KMS-11 (cell line): ENCODE measurements at regions not wholly inside any gene's neighbourhood (a gene's known extent, or its start where the extent isn't known, plus 50 kb on each side); places are given as distances from the start of the nearest gene placed in this dataset.

Experiments
- H2AFZ ChIP-seq: fragments of 200-600 bp; sonication (generic); 2 replicates; pipeline ENCODE4 v1.6.1; 2016; ENCODE audit warnings: antibody characterized with exemption, mixed run types, low read depth
- H3K27ac ChIP-seq: fragments of 200-600 bp; sonication (generic); 2 replicates; pipeline ENCODE4 v1.6.1; 2016; ENCODE audit warnings: mild to moderate bottlenecking, mixed run types
- H3K27me3 ChIP-seq: fragments of 200-600 bp; sonication (generic); 2 replicates; pipeline ENCODE4 v1.6.1; 2017; ENCODE audit warnings: mild to moderate bottlenecking, low read depth, mixed run types, moderate library complexity; ENCODE audit not compliant: insufficient read depth
- H3K36me3 ChIP-seq: fragments of 200-600 bp; sonication (generic); 2 replicates; pipeline ENCODE4 v1.6.1; 2017; ENCODE audit warnings: mild to moderate bottlenecking, mixed run types; ENCODE audit not compliant: insufficient read depth
- H3K4me1 ChIP-seq: fragments of 200-600 bp; sonication (generic); 2 replicates; pipeline ENCODE4 v1.6.1; 2016; ENCODE audit warnings: mild to moderate bottlenecking, low read depth, mixed run types; ENCODE audit not compliant: poor library complexity, severe bottlenecking
- H3K4me2 ChIP-seq: fragments of 200-600 bp; sonication (generic); 2 replicates; pipeline ENCODE4 v1.7.0; 2016; ENCODE audit warnings: mild to moderate bottlenecking, mixed run types
- H3K4me3 ChIP-seq: fragments of 200-600 bp; sonication (generic); IDR thresholded peaks from 2 replicates; pipeline ENCODE4 v1.6.1; 2017; ENCODE audit warnings: low read depth, low read length, mixed read lengths; ENCODE audit not compliant: insufficient read depth
- H3K79me2 ChIP-seq: fragments of 200-600 bp; sonication (generic); 2 replicates; pipeline ENCODE4 v1.6.1; 2016; ENCODE audit warnings: low read depth, mixed run types; ENCODE audit not compliant: insufficient read depth
- H3K9ac ChIP-seq: fragments of 200-600 bp; sonication (generic); 2 replicates; pipeline ENCODE4 v1.6.1; 2016; ENCODE audit warnings: mild to moderate bottlenecking, mixed run types
- H4K20me1 ChIP-seq: fragments of 200-600 bp; sonication (generic); 2 replicates; pipeline ENCODE4 v1.6.1; 2016; ENCODE audit warnings: mild to moderate bottlenecking, mixed run types; ENCODE audit not compliant: insufficient read depth
- TF ChIP-seq, protein P1 (sequence below): fragments of 200-600 bp; sonication (generic); conservative IDR thresholded peaks from 2 replicates; pipeline ENCODE4 v1.6.1; 2017; ENCODE audit warnings: low read depth, mild to moderate bottlenecking, antibody characterized with exemption, low read length, moderate library complexity, mixed read lengths

- TF ChIP-seq, protein P1, sequence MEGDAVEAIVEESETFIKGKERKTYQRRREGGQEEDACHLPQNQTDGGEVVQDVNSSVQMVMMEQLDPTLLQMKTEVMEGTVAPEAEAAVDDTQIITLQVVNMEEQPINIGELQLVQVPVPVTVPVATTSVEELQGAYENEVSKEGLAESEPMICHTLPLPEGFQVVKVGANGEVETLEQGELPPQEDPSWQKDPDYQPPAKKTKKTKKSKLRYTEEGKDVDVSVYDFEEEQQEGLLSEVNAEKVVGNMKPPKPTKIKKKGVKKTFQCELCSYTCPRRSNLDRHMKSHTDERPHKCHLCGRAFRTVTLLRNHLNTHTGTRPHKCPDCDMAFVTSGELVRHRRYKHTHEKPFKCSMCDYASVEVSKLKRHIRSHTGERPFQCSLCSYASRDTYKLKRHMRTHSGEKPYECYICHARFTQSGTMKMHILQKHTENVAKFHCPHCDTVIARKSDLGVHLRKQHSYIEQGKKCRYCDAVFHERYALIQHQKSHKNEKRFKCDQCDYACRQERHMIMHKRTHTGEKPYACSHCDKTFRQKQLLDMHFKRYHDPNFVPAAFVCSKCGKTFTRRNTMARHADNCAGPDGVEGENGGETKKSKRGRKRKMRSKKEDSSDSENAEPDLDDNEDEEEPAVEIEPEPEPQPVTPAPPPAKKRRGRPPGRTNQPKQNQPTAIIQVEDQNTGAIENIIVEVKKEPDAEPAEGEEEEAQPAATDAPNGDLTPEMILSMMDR = no peak
- Histone ChIP-seq H3K79me2 (no peaks in the 10 kb centered on the region), H3K36me3 (no peaks in the 10 kb centered on the region; the same call in 1 of the 2 replicates), H3K4me1 (no peaks in the 10 kb centered on the region), H3K9ac (no peak overlapping the region), H3K4me2 (no peak overlapping the region), H3K27me3 (no peaks in the 10 kb centered on the region), H4K20me1 (no peaks in the 10 kb centered on the region), H3K27ac (no peak overlapping the region), H3K4me3 (no peak overlapping the region), H2AFZ (no peak overlapping the region)
Measured at GRCh38 chr5:62132276-62132675, 173.7 kb upstream of the KIF2A start.

DNA sequence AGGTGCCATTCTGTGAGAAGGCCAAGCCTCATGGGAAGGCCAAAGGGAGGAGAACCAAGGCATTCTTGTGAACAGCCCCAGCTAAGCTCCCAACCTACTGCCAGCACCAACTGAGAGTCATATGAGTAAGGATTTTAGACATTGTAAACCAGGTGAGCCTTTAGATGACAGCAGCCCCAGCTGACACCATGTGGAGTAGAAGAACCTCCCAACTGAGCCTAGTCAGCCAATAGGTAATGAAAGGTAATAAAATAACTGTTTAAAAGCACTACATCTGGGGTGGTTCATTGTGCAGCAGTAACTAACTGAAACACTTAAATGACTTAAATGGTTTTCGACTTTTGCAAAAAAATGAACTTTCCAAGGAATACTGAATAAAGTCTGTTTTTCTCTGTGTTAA, 172.6 kb upstream of the KIF2A start:
- TF ChIP-seq, protein P1 = no peak
- Histone ChIP-seq H4K20me1 (no peaks in the 10 kb centered on the region), H3K27me3 (no peaks in the 10 kb centered on the region), H3K4me3 (no peak overlapping the region), H3K79me2 (no peaks in the 10 kb centered on the region), H3K4me1 (no peaks in the 10 kb centered on the region), H3K27ac (no peak overlapping the region), H3K36me3 (no peaks in the 10 kb centered on the region; the same call in 1 of the 2 replicates), H3K9ac (no peak overlapping the region), H3K4me2 (no peak overlapping the region), H2AFZ (no peak overlapping the region)

- Histone ChIP-seq H3K9ac (no peak overlapping the region), H4K20me1 (no peaks in the 10 kb centered on the region), H3K27me3 (no peaks in the 10 kb centered on the region), H3K4me3 (no peak overlapping the region), H3K4me2 (no peak overlapping the region), H3K79me2 (no peaks in the 10 kb centered on the region), H2AFZ (no peak overlapping the region), H3K4me1 (no peaks in the 10 kb centered on the region), H3K36me3 (no peaks in the 10 kb centered on the region), H3K27ac (no peak overlapping the region)
- TF ChIP-seq, protein P1 = no peak
Measured at GRCh38 chr5:62134811-62135210, 171.2 kb upstream of the KIF2A start.

GRCh38 chr5:62137628-62138027, 168.4 kb upstream of the KIF2A start:
- no peaks in the 10 kb centered on the region for H3K27me3 ChIP-seq

More at GRCh38 chr5:62137628-62138027, 168.4 kb upstream of the KIF2A start:
- no peaks in the 10 kb centered on the region for H4K20me1 ChIP-seq
- no peak overlapping the region for H3K9ac ChIP-seq
- no peak overlapping the region for H2AFZ ChIP-seq
- H3K4me3 ChIP-seq = no peak overlapping the region
- H3K27ac ChIP-seq = no peak overlapping the region
- TF ChIP-seq, protein P1 = no peak
- H3K4me1 ChIP-seq = no peaks in the 10 kb centered on the region
- no peaks in the 10 kb centered on the region for H3K36me3 ChIP-seq
- no peaks in the 10 kb centered on the region for H3K79me2 ChIP-seq
- no peak overlapping the region for H3K4me2 ChIP-seq
